GDM1 (cell line): ENCODE measurements at regions not wholly inside any gene's neighbourhood (a gene's known extent, or its start where the extent isn't known, plus 50 kb on each side); places are given as distances from the start of the nearest gene placed in this dataset.
"Not testable (repeated sequence)": the region's sequence is repeated elsewhere in the genome, so short reads cannot be mapped to it uniquely, and the experiment has no call there.

ENCODE experiments used
- DNase-seq: peaks from one replicate; lab custom pipeline; 2025; lab: John Stamatoyannopoulos, UW

DNA sequence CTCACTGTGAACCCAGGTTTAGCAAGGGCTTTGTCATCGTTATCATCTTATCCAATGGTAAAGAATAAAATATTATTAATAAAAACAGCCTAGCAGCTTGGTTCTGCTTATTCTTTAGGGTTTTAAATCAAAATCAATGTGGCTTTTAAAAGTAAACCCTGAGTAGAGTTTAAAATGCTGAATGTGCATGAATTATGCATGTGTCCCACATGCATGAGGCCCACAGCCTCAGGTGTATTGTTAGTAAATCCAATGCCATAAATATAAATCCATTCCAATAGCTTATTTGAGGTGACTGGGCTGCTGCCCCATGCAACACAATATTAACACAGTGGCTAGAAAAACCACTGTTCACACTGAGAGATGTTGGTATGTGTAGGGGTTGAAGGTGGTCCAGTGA, 254.1 kb downstream of the HNMT start:
- DNase-seq: no peak

DNA sequence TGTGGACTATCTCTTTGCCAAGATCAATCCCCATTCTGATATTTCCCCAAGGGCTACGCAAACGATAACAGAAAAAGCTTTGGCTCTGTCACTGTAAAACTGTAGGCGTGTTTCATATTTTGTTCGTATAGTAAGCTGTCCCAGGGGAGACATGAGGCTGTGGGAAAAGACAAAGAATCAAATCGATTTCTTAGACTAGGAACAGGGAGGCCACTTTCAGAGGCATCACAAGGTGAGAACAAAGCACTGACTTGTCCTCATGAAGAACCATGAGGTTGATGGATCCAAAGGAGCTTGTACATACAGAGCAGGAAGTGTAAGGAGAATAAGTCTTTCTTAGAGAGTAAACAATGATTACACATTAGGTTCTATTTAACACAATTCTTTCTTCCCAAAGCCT, 255.7 kb downstream of the HNMT start:
- DNase-seq: no peak

DNA sequence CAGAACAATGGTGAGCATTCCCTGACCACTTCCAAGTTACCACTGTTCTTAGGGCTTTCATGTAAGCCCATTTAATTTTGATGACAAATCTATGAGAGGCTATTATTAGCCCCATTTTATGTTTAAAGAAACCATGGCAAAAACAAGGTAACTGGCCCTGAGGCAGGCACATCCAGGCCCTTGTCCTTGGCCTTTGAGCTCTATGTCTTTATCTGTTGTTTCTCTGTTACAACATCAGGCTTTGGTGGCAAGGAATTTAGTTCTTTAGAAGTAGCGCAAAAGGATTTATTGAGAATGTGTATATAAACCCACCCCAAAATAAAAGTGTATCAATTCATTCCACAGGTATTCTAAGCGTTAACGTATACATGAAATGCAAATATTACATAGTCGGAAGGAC, 257.1 kb downstream of the HNMT start:
- DNase-seq: no peak

DNA sequence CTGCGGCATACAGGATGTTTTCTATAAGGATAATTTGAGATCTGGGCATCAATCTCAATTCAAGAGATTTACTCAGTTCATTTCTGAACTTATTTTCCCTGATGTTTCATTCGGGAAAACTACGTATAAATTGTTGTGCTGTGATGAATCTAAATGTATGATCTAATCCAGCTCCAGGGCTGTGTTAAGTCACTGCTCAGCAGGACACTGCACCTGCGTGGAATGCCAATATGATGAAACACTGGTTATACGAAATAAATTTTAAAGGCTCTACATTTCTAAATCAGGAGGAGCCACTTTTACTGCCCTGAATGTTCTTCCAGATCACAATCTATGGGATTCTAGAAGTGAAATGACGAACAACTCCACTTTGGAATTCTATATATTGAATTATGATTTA, 259.0 kb downstream of the HNMT start:
- no peak for DNase-seq

DNA sequence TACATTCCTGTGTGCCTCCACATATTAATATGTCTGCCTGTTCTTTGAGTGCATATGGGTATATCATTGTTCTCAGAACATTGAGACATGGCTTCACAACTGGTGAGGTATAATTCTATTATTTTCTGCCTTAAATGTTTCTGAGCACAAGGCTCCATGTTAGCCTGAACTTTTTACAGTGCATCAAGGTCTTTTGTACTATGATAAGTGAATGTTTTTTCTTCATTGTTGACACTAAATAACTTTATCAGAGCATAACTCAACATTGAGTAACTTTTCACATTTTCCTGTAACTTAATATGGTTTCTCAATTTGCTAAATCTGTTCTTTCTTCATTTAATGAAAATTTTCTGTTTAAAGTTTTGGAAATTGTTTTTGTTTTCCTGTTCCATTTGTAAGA, 262.9 kb downstream of the HNMT start:
- no peak for DNase-seq

DNA sequence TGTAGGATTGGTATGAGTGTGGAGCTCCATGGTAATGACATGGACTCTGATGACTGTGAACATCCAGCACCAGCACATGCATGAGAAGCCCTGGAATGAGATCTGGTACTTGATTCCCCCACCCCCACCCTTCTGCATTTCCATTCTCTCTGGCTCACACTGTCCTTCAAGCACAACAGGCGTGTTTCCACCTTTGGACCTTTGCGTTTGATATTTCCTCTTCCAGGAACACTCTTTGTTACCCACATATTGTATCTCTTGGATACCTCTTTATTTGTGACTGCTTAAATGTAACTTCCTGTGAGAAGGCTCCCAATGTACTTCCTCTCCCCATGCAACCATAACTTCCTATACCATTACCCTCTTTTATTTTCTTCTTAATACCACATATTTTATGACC, 263.8 kb downstream of the HNMT start:
- no peak for DNase-seq

DNA sequence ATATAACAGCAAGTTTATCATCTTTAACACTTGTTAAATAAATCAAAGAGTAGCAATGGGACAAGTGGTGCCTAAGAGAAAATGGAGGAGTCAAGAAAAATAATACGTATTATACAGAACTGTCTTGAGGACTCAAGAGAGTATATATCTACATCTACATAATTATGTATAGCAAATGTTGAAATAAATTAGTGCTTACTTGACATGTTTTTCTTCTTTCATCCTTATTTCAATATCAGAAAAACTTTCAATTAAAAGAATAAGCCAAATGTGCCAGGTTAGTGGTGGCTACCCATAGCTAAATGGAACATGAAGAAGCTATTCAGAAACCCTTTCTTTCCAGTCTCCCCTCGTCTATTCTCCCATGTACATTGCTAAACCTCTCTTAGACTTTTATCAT, 267.3 kb upstream of the SPOPL start:
- DNase-seq: no peak

DNA sequence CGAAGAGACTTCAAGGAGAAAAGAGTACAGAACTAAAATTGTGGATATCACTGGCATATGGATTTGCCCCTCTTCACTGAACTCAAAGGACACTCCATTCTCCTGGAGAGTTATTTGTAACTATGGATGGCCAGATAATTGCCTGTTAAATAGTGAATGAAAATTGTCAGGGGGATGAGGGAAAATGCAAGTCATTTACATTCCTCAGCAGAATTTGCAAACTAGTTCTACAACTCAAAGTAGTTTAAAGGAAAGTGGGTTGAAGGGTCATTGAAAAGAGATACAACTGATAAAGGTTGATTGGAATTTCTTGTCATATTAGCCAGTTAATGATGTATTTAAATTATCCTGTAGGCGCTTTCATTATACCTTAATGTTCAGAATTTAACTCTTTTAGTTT, 266.5 kb upstream of the SPOPL start:
- no peak for DNase-seq

DNA sequence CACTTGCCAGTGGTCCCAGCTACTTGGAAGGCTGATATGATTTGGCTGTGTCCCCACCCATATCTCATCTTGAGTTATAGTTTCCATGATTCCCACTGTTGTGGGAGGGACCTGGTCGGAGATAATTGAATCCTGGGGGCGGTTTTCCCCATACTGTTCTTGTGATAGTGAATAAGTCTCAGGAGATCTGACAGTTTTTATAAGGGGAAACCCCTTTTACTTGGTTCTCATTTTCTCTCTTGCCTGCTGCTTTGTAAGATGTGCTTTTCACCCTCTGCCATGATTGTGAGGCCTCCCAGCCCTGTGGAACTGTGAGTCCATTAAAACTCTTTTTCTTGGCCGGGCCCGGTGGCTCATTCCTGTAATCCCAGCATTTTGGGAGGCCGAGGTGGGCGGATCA, 265.4 kb upstream of the SPOPL start:
- DNase-seq: no peak

DNA sequence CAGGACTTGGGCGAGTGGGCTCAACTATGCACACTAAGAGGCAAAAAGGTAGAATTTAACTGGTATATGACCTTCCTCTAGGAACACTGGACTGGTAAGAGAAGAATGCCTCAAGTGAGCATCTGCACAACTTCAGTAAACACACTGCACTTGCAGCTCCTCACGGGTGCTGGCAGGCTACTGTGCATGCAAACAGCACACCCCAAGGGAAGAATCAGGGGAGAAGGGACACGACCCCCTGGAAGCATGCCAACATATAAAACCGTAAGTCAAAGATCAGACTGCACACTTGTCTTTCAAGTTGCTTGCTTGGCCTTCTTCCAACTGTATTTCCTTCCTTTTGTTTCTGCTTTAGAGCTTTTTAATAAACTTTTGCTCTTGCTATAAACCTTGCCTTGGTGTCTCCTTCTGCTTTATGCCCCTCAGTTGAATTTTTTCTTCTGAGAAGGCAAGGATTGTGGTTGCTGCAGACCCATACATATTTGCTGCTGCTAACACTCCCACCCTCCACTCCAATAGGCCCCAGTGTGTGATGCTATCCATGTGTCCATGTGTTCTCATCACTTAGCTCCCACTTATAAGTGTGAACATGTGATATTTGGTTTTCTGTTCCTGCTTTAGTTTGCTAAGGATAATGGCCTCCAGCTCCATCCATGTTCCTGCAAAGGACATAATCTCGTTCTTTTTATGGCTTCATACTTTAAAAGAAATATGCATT, 263.7 kb upstream of the SPOPL start:
- no peak for DNase-seq

DNA sequence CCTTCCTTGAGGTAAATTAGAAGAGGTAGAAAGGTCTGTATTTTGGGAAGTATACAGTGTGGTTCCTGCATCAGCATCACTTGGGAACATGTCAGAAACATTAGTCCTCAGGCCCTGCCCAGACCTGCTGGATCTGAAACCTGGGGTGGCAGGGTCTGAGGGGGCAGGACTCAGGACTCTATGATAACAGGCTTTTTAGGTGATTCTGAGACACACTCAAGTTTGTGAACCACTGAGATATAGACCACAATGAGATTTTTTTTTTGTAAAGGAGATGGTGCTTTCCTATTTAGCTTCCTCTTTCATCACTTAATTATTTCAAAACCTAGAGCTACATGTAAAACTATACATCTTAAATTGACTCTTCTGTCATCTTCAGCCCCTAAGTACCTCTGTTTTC, 262.7 kb upstream of the SPOPL start:
- no peak for DNase-seq

DNA sequence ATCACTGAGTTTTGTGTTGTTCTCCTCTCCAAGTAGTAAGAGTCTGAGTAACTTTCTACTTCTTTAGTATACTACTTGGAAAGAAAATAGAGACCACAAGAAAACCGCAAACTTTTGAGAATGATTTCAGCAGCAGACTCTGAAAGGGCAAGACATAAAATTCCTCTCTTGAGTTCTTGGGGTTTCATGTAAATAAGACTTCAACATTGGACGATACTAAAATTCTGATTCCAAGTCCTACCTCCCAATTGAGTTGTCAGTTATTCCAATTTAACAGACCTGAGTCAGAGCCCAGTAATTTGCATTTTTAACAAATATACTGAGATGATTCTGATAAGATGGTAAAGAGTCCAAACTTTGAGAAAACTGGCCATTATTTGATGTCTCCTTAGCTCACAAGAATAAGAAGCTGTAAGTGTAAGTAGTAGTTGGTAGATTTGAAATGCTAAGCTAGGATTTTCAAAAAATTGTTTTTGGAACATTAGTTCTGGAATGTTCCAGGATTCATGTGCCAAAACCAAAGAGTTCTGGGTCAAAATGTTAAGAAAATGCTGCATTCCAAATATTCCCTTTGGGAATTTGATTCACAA, 261.6 kb upstream of the SPOPL start:
- no peak for DNase-seq

DNA sequence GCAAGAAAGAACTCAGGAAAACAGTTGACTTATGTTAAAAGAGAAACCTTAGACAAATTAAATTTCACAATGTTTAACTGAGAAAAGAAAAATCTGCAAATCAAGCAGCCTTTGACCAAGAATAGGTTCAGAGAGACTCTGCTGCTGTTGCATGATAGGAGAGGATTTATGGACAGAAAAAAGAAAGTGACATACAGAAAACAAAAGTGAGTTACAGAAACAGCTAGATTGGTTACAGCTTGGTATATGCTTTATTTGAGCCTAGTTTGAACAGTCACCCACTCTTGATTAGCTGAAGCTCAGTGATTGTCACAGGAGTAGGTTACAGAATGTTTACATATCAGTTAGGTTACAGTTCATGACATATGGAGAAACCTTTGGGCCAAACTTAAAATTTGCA, 258.2 kb upstream of the SPOPL start:
- no peak for DNase-seq

DNA sequence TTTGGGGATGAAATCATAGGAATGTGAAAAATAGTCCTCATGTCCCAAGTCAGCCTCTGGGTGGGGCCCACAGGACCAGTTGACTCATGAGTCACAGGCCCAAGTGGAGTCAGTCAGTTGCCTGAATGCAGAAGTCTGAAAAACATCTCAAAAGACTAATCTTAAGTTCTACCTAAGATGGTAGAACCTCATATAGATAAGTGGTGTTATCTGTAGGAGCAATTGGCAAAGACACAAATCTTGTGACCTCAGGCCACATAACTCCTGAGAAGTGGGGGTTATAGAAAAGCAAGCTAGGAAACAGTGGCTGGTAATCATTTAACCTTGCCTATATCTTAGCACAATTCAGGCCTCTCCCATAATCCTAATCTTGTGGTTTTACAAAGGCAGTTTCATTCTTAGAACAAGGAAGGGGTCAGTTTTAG, 257.1 kb upstream of the SPOPL start:
- no peak for DNase-seq

DNA sequence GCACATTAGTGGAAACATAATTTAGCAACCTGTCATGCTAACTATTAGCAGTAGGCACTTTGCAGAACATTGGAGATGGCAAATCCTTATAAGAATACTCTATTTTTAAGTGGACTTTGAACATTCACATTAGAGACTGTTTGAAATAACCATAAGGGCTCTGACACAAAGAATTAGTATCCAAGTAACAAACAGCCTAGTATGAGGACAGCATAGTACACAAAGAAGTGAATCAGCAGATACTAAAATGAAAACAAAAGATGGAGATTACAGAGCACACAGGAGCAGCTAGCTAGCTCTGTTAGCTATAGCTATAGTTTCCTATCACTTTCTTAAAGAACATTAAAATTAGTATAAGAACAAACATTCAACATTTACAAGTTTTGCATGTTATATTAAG, 256.3 kb upstream of the SPOPL start:
- no peak for DNase-seq

DNA sequence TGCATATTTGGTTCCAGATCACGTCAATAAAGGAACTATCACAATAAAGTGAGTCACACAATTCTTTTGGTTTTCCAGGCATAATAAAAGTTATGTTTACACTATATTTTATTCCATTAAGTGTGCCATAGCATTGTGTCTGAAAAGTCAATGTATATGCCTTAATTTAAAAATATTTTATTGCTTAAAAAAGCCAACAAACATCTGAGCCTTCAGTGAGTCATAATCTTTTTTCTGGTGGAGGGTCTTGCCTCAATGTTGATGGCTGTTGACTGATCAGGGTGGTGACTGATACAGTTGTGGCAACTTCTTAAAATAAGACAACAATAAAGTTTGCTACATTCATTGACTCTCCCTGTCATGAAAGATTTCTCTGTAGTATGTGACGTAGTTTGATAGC, 254.3 kb upstream of the SPOPL start:
- no peak for DNase-seq

DNA sequence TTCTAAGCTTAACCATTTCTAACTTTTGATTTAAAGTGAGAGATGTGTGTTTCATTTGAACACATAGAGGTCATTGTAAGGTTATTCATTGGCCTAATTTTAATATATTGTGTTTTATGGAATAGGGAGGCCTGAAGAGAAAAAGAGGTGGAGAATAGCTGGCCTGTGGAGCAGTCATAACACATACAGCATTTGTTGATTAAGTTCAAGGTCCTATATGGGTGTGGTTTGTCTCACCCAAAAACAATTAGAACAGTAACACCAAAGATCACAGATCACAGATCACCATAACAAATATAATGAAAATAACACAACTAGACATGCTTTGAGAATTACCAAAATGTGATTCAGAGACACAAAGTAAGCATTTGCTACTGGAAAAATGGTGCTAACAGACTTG, 252.4 kb upstream of the SPOPL start:
- no peak for DNase-seq

DNA sequence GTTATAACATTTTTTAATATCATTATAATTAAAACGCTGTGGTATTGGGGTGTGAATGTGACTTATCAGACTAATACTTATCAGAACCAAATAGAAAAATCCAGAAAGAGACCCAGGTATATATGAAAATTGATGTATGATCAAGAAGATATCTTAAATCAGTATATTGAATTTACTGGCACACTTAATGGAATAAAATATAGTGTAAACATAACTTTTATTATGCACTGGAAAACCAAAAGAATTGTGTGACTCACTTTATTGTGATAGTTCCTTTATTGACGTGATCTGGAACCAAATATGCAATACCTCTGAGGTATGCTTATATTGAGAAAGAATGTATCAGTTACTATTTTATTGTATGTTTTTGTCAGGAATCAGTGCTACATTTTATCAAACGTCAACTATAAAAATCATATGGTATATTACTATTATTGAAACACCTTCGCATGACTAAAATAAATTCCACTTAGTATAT, 250.7 kb upstream of the SPOPL start:
- not testable (repeated sequence) for DNase-seq

DNA sequence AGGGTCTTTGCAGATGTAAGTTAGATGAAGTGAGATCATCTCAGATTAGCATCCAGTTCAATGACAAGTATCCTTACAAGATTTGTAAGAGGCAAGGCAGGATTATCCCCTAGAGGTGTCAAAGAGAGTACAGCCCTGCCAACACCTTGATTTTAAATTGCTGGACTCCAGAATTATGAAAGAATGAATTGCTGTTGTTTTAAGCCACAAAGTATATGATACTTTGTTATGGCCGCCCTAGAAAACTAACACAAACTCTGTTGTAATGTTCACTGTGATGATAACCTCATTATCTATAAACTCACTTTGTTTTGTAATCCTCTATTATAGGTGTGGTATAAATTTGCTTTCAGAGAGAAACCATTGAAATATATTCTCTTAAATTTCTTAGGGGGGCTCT, 249.0 kb upstream of the SPOPL start:
- DNase-seq: no peak

DNA sequence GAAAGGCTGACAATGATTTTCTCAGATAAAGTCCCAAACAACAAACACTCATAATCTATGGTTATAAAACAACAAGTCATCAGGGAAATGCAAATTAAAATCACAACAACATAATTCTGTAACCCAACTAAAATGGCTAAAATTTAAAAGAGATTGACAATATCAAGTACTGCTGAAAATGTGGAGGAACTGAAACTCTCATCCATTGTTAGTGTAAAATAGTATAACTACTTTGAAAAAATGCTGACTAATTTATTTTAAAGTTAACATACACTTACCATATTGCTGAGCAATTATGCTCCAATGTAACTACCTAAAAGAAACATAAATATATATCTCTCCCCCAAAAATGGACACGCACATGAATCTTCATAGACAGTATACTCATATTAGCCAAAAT, 245.9 kb upstream of the SPOPL start:
- DNase-seq: no peak

DNA sequence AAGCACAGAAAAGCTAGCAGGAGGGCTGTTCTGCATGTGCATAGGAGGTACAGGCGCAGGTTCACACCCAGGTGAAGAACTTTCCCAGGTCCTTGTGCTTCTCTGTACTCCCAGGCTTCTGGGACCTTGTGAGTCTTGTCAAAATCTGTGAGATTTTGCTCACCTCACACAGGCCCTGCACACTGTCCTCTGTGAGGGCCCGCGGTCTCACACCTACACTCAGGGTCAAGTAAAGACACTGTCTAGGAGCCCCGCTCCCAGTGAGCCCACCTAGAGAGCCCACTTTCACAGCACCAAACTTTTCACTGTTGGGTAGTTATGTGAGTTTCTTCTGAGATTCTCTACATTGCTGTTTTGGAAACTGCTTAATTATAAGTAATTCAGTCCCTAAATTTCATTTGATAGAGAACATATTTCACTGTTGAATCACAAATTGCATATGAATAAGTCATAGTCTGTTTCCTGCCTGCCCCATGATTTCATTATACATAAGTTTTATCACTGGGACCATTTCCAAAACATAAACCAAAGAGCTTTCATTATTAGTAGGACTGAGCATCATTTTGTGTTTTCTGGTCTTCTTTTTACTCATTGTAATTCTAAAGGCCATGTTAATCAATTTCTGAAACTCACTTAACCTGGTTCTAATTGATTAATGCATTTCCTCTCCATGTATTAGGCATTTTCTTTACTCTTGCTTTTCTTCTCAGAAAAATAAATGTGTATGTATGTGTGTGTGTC, 234.2 kb upstream of the SPOPL start:
- DNase-seq: no peak

DNA sequence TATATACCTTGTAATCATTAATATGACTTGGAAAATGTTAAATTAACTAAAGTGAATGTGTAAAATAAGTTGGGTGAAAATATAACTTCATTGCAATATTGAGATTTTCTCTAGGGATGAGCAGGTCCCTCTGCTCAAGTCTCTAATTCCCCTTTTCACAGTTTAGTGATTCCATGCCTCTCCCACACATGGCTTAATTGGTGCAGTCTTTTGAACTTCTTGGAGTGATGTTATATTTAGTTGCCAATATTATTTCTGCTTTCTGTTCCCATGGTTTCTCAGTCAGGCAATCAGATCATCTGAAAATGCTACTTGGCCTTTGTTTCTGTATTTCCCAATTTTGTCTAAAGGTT, 233.7 kb upstream of the SPOPL start:
- DNase-seq: no peak

DNA sequence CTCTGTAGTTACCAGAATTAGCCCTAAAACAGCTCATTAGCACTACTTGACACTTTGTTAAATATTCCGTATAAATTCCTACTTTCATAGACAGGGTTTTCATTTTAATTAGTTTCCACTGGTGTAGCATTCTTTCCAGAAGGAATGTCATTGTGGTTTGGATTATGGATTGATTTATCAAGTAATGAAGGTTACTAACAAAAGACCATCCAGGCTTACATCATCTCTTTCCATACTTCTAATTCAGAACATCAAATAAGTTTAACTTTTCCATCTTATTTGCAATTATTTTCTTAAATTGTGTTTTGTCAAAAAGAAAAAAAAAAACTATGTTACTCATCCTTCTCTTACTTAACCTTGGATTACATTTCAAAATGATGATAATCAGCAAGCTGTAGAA, 231.8 kb upstream of the SPOPL start:
- no peak for DNase-seq

DNA sequence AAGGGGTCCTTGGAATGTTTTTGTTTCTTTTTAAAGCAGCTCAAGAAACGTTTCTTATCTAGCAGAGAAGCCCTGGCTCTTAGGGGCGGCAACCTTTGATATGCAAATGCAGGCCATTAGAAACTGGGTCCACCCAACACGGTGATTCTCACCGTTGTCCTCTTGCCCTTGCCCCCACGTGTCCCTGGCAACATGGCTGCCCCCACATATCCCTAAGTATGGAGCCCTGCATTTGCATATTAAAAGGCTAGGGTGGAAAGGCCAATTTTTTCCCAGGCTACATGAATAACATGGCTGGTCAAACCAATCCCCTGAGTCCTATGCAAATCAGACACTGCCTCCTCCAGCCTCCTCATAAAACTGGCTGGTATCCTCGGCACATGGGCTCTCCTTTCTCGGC, 230.1 kb upstream of the SPOPL start:
- no peak for DNase-seq
